NCI-H2171 treated with DMSO at 0.1 percent for 48 hours (cell line): ENCODE measurements at regions not wholly inside any gene's neighbourhood (a gene's known extent, or its start where the extent isn't known, plus 50 kb on each side); places are given as distances from the start of the nearest gene placed in this dataset.
A peak's percentile ranks its signal among the peaks of the same experiment; 100 is the strongest.
"Not testable (repeated sequence)": the region's sequence is repeated elsewhere in the genome, so short reads cannot be mapped to it uniquely, and the experiment has no call there.

Source experiments
- DNase-seq: peaks from one replicate; lab custom pipeline; 2025; lab: John Stamatoyannopoulos, UW

- DNase-seq: no peak
Observed at GRCh38 chr3:117005274-117005673, 295.7 kb downstream of the TUSC7 start.

- no peak for DNase-seq
Observed at GRCh38 chr3:117005911-117006522, 296.4 kb downstream of the TUSC7 start.

DNA sequence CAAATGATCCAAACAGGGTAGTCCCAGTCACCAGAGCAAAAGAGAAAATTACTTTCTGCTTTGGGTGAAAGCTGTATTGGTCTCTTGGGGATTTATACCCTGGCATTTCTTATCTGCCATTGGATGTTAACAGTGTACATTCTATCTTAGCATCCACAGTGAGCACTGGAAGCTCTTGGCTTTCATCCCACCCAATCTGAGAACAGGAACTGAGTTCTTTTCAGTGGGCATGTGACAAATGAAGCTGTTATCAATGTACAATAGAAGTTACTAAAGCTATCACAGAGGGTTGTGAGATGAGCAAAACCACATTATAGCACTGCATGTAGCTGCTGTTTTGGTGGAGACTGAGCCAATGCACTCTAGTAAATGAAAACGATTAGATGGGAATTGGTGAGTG is 300.7 kb downstream of the TUSC7 start:
- no peak for DNase-seq

GRCh38 chr3:117011687-117012250 is 302.2 kb downstream of the TUSC7 start:
- no peak for DNase-seq

- no peak for DNase-seq
Observed at GRCh38 chr3:117016378-117016777, 306.8 kb downstream of the TUSC7 start.

- no peak for DNase-seq
Observed at GRCh38 chr3:117017135-117017894, 307.7 kb downstream of the TUSC7 start.

DNA sequence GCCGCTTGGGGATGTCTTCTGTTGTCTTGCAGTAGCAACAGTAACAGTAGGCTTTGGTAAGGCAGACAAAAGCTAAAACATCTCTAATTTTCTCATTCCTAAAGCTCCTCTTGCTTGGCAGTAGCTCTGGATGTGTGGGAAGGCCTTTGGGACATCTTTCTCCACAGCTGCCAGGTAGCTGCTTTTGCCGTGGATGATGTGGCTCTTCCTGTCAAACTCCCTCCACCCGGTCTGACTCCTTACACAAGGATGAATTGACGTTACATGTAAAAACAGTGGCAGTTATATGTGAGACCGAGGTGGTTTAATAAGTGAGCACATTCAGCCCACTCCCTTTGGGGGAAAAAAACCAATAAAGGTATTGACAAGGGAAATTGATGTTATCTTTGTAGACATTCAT is 309.1 kb downstream of the TUSC7 start:
- DNase-seq: no peak

DNA sequence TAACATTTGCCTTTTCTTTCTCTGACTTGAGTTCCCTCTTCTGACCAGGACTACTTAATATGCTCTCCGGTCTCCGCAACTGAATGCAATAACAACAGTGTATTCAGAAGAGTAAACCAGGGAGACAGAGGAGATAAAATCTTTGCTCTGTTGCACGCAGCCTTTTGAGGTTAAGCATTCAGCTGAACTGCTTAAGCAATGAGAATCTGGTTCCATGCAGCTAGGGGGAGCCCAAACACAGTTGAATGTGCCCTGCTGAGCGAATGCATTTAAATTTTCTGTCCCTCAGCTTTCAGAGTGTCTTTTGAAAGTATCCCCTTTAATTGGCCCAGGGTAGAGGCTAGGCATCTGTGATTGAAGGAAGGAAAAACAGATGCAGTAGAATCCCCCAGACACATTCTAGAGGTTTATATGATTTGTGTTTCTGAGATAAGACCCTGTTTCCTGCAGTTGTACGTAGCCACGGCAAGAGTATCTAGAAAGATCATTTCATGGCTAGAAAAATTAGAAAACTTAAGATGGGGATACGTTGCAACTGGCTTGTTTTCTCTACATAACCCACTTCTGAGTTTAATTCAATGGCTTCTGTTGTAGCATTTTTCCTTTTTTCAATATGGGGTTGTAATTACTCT is 309.6 kb downstream of the TUSC7 start:
- peak; percentile 54 for DNase-seq

- DNase-seq: no peak
Observed at GRCh38 chr3:117026401-117026800, 316.8 kb downstream of the TUSC7 start.

GRCh38 chr3:117035745-117036144 is 326.2 kb downstream of the TUSC7 start:
- no peak for DNase-seq

- no peak for DNase-seq
Observed at GRCh38 chr3:117036259-117036799, 326.8 kb downstream of the TUSC7 start.

- DNase-seq: no peak
Observed at GRCh38 chr3:117045143-117045542, 335.6 kb downstream of the TUSC7 start.

DNA sequence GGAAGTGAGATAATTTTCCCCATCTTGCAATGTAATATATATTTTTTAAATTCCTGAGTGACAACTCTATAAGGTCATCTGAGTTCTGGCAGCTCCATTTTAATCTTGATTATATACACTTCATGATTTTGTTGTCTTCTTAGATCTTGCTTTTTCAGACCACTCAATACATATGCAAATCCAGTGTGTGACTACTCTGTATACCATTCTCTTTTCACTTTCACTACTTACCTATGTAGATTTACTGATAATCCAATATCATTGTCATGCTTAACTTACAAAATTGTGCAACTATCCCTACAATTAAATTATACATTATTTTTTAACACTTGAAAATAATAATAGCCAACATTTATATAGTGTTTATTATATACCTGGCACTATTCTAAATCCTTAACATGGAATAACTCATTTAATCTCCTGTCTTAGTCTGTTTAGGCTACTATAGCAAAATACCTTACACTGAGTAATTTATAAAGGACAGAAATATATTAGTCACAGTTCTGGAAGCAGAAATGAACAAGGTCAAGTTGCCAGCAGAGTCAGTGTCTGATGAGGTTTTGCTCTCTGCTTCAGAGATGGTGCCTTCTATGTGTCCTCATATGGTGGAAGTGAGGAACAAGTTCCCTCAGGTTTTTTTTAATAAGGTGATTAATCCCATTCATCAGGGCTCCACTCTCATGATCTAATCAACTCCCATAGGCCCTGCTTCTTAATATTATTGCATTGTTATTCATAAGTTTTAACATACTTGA is 338.5 kb downstream of the TUSC7 start:
- no peak for DNase-seq

DNA sequence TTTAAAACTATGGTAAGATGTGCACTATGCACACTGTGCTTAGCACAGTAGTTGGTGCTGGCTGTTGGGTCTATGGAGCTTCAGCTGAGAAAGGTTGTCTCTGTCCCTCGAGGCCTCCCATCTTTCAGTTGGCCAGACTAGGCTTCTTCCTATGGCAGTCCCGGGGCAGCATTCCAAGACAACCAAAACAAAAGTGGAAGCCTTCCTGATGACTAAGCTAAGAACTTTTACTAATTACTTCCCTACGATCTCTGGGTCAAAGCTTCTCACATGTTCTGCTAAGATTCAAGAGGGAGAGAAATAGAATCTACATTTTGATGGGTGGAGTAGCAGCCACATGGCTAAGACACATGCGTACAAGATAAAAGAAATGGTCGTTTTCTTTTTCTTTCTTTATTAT is 342.8 kb downstream of the TUSC7 start:
- no peak for DNase-seq

GRCh38 chr3:117054556-117054955 is 345.0 kb downstream of the TUSC7 start:
- no peak for DNase-seq

GRCh38 chr3:117056946-117057345 is 347.4 kb downstream of the TUSC7 start:
- not testable (repeated sequence) for DNase-seq

DNA sequence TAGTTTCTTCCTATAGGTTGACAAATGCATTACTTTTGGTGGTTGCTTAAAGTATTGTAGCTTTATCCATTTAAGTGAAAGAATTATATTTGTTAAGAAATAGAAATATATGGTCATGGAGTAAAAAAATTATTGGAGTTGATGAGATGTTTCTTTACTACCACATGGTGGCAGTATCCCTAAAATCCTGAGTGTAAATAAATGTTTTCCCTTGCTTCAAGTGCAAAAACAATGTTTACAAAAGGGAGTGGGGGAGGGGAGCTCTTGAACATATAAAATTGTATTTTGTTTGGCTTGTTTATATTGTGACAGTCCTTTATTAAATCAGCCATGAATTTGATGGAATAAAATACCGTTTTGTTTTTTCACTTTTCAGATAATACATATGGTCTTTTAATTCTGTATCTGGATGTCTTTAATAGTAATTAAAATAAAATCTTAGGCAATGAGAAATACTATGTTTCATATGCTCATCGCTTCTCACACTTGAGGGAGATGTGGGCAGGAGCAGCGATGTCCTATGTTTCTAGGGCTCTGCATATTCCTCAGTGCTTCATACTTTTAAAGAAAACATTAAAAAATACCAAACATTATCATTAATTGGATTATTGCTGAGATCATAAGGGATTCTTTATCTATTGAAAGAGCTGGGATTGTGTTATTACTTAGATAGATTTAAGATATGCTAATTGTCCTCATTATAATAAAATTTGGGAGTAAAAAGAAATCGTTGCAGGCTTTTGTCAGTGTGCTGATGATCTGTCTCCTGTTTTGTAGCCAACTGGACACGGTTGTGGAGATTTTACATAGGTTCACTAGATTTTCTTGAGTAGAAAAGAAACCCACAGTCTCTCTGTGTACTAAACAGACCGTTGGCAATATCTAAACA is 349.7 kb downstream of the TUSC7 start:
- DNase-seq: peak; percentile 43

DNA sequence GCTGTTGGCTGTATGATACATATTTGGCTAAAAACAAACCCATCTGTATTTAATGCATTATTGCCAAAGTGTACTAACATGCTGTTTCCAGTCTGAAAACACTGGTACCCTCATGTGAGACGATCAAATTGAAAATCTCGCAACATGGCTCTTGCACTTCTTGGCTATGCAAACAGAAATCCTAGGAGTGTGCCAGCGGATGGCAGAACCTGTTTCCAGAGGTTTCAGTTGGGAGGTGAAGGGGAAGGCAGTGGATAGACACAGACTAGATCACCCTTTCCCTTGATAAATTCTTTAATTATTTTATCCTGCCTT is 350.3 kb downstream of the TUSC7 start:
- DNase-seq: no peak

DNA sequence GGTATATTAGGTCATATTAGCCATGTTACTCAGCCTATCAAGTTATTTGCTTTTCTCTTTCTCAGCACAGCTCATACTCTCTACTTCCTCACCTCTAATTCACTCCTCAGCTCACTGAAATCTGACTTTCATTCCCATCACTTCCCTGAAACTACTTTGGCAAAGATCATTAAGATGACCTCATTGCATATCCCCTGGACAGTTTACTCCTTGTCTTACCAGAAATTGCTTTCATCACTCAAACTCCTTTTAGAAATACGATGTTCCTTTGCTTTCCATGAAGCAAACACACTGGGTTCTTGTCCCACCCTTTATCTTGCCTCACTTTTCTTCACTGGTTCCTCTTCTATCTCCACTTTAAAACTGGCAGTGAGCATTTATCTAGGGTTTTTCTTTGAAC is 354.4 kb downstream of the TUSC7 start:
- no peak for DNase-seq

DNA sequence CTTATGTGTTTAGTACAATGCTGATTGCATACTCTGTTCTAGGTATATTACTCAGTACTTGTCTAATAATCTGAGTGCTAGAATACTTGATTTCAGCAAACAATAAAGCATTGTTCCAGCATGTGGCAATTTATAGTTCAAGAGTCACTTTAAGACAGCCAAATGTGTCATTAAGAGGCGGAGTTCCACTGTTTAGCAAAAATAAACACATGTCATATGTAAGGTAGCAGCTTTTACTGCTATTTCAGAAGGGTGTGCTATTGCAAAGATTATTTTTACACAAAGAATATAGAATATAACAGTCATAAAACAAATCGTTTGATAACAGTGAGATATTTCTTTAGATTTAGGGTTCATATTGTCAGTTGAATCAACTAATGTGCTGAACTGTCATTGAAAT is 358.7 kb downstream of the TUSC7 start:
- DNase-seq: no peak

DNA sequence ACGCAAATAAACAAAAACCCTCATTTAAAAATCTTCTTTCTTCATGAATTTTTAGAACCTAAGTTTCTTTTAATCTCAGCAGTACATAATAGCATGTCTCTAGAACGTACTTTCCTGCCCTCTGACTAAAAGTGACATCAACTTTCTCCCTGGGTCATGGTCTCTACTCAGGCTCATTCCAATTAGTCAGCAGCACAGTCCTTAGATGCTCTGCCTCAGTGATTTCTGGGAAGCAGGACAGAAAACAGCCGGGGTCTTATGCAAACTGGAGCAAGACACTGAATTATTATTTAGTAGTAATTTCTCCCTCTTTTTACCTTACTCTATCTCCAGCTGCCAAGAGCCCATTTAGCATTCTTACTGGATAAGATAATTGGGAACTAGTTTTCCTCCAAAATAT is 365.2 kb downstream of the TUSC7 start:
- no peak for DNase-seq
